Ovary (tissue), 3 donors: ENCODE measurements at regions not wholly inside any gene's neighbourhood (a gene's known extent, or its start where the extent isn't known, plus 50 kb on each side); places are given as distances from the start of the nearest gene placed in this dataset.
"Not testable (repeated sequence)": the region's sequence is repeated elsewhere in the genome, so short reads cannot be mapped to it uniquely, and the experiment has no call there.

Source experiments
- EP300 ChIP-seq: sonication (generic); formaldehyde crosslinking; IDR thresholded peaks from one replicate; pipeline ENCODE4 v1.6.1; 2017; ENCODE audit warnings: antibody characterized with exemption
- POLR2A ChIP-seq: fragments of 450-650 bp; IDR thresholded peaks from one replicate; pipeline ENCODE4 v1.6.1; 2017; ENCODE audit warnings: antibody characterized with exemption, mild to moderate bottlenecking, moderate library complexity
- TF ChIP-seq, protein P1 (sequence below), 3 donors: fragments of 450-650 bp in 2 of 3; fragments of 200-600 bp in 1 of 3; IDR thresholded peaks; one replicate each; pipeline versions ENCODE4 v1.5.1 to v1.8.0; 2016 to 2022; ENCODE audit warnings: antibody characterized with exemption in 3 of 3, mild to moderate bottlenecking in 1 of 3
- donor health status: DM: no; HTN: no; CAD: no.

GRCh38 chr5:107721241-107721640 is 50.5 kb upstream of the EFNA5 start:
- TF ChIP-seq, protein P1, sequence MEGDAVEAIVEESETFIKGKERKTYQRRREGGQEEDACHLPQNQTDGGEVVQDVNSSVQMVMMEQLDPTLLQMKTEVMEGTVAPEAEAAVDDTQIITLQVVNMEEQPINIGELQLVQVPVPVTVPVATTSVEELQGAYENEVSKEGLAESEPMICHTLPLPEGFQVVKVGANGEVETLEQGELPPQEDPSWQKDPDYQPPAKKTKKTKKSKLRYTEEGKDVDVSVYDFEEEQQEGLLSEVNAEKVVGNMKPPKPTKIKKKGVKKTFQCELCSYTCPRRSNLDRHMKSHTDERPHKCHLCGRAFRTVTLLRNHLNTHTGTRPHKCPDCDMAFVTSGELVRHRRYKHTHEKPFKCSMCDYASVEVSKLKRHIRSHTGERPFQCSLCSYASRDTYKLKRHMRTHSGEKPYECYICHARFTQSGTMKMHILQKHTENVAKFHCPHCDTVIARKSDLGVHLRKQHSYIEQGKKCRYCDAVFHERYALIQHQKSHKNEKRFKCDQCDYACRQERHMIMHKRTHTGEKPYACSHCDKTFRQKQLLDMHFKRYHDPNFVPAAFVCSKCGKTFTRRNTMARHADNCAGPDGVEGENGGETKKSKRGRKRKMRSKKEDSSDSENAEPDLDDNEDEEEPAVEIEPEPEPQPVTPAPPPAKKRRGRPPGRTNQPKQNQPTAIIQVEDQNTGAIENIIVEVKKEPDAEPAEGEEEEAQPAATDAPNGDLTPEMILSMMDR (IDR thresholded peaks at IDR 0.05) = not testable (repeated sequence)
- not testable (repeated sequence) for TF ChIP-seq EP300, POLR2A
